GM19467 (cell line): ENCODE measurements at regions not wholly inside any gene's neighbourhood (a gene's known extent, or its start where the extent isn't known, plus 50 kb on each side); places are given as distances from the start of the nearest gene placed in this dataset.

Source experiments
- ATAC-seq: cut with Tn5 transposase; IDR thresholded peaks from one replicate; pipeline ENCODE4 v1.9.1; 2021; ENCODE audit warnings: mild to moderate bottlenecking, moderate library complexity; ENCODE audit not compliant: unreplicated experiment

DNA sequence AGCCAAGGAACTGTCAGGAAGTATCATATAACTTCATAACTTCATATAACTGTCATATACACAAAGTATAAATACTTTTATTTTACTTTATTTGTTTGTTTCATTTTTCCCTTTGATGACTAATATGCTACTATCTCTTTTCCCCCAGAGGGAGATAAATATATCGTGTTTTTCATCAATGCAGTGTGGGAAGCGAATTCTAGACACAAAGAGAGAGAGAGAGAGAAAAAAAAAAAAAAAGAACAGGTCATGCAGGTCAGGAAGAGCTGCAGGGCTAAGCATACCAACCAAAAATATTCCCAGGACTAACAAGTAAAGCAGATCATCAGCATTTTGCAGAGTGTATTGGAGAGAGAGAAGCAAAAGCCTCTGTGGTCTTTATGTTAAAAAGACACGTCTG is 1849.2 kb downstream of the STIM2 start:
- ATAC-seq = no peak

DNA sequence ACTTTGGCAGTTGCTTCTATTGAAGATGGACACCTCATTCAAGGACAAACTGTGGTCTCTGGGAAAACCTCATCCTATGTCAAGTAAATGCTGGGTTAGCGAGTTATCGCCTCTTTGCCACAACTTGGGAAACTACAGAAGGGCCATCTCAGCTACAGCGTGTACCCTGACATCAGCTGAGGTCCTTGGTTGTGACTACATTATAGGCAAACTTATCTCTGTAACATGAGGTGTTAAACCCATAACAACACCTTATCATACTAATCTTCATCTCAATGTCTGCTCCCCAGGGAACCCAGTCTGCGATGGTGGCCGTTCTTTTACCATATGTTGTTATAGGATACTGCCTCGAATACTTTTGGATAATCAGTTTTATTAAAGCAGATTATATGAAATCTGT is 1862.7 kb downstream of the STIM2 start:
- no peak for ATAC-seq

DNA sequence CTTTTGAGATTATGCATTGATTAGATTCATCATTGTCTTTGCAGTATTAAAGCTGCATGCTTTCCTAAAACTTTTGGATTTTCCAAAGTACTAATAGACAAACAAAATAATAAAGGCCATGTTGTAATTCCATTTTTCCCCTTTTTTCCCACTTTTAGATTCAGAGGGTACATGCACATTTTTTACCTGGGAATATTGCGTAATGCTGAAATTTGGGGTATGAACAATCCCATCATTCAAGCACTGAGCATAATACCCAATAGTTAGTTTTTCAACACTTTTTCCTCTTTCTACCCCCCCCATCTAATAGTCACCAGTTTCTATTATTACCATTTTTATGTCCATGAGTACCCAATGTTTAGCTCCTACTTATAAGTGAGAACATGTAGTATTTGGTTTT is 1863.6 kb downstream of the STIM2 start:
- ATAC-seq = no peak

DNA sequence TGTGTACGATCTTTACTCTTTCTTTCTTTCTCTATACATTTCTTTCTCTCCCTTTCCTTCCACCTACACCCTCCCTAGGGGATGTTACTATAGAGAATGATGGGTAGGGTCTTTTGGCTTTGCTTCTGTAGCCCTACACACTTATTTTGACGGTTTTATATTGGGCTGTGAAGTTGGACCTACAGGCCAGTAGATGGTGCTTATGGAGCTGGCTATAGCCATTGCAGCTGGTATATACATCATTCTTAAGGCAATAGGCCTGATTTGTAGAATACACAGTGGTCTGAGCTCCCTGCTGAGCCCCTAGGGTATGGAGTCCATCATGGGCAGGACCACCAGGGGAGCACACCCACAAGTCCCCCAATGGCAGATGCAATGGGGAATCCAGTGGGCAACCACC is 1869.7 kb downstream of the STIM2 start:
- ATAC-seq = no peak

DNA sequence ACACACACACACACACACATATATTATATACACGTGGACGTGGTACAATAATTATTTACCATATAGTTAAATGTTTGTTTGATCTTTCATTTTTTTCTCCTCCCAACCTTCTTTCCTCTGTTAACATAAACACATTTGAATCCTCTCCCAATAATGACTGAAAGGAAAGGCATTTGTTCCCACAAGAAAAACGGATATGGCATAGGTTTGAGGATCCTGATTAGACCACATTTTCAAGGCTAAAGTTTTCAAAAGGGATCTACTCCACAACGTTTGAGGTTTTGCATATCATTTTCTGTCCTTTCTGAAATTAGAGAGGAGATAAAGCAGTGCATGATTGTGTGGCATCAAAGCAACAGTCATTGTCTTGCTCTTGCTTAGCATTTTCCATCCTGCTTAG is 1883.4 kb downstream of the STIM2 start:
- ATAC-seq = no peak

DNA sequence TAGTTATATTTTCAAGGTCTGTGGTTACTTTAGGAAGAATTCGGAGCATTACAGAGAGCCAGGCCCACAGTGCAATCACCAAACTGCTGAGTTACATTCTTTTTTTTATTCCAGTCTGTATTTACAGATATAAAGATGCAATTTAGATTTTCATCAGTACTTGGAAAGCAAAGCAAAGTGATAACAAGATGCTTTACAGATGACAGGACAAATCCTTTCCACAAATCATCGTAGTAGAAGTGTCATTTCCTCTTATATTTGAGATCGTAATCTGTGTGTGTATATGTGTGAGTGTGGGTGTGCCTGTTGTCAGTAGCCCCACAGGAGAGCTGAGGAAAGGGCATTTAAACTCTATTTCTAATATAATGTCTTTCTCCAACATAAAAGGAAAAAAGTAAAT is 1893.7 kb downstream of the STIM2 start:
- ATAC-seq = no peak

DNA sequence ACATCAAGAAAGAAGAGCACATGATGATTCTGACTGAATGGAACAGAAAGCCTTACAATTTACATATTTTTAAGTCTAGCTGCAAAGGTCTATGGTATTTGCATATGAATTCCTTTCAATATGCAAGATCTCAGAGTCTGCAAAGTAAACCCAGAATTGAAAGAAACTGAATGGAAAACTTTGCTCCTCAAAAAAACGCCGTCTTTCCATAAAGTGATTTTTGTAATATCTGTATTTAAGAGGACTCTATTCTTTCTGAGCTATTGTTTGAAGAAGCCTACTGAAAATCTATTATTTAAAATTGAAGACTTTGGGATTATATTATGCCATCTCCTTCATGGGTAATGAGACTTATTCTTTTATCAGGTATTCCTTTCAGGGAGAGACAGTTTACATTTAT is 1894.4 kb downstream of the STIM2 start:
- ATAC-seq = no peak

DNA sequence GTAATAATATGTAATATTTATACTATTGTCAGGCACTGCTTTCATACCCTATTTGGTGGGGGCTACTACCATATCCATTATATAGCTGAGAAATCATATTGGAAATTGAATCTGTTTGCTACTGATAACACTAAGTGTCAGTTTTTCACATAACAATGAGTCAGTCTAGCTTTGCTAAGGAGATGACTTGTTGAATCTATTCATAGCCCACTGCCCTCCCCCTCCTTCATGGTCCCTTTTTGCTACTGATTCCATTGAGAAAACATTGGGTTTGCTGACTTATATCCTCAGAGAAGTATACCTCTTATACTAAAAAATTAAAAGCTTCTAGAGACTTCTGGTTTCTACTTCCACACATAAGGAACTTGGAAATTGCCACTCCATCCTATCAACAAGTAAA is 1898.4 kb downstream of the STIM2 start:
- ATAC-seq = no peak

DNA sequence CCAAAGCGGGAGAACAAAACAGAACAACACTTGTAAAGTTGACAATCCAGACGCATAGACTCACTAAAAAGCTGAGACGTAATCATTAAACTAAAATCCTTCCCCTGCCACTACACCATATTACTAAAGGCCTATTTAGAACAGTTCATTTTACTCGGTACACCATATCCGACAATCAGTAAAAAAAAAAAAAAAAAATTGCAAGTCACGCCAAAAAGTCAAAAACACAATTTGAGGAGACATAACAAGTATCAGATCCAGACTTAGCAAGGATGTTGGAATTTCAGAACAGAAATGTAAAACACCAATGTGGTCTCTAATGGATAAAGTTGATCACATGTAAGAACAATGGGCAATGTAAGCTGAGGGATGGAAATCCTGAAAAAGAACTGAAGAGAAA is 1899.4 kb downstream of the STIM2 start:
- ATAC-seq = no peak

DNA sequence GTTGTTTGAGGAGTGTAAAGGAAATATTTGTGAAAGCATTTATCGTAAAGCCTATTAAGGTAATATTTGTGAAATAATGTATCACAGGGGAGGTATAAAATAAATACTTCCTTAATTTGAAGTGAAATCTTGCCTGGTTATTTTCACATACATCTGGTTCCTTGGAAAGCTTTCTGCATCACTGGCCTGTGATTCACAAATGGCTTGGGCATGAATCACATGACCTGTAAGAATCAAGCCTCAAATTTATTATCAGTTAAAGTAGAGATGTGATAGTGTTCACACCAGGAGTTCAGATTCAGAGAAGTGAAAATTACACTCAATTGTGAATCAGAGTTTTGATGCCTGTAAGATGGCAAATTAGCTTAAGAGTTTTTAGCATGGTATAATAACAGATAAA is 1911.4 kb downstream of the STIM2 start:
- no peak for ATAC-seq

DNA sequence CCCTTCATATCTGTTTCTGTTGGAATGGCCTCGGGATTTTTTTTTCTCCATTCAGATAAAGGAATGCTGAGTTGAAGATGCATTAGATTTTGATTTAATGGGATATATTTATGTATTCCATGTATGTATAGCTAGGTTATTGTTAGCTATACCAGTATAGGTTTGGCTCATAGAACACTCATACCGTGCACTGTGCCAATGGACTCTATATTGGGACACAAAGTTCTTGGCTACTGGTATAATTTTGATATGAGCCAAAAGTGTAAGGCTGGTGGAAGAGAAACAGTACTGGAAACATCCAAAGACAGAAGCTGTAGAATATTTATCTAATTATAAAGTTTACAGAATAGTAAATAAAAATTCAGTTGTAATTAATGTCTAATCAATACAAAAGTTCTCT is 1912.1 kb downstream of the STIM2 start:
- ATAC-seq = no peak

DNA sequence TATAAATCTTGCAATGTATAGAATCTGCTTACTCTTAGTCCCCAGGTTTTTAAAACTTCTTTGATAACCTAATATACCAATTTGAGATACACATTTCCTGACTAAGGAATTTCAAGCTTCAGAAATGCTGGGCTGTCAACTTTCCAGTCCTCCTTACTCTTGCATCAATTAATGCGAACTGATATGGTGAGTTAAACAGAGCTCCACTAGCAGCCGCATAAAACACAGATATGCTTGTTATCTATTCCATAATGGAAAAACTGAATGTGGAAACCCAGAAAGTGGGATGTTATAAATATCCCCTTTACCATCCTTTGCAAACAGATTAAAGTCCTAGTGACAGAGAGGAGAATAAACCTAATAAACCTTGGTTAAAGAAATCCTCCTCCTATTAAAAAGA is 1913.7 kb downstream of the STIM2 start:
- ATAC-seq = no peak

DNA sequence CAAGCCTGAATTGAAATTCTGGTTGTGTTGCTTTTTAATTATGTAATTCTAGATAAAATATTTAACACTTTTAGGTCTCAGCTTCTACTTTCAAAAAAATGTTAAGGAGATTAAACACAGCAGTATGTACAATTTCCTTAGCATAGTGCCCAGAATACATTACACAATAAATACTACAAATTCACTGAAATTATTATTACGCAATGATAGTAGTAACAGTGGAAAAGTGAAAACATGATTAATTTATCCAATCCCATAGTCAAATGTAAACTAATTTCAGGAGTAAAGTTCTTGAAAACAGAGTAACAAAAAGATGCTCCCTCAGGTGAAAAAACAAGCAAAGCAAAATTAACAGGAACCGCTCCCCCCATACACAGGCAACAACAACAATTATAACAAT is 1915.4 kb downstream of the STIM2 start:
- ATAC-seq = no peak

DNA sequence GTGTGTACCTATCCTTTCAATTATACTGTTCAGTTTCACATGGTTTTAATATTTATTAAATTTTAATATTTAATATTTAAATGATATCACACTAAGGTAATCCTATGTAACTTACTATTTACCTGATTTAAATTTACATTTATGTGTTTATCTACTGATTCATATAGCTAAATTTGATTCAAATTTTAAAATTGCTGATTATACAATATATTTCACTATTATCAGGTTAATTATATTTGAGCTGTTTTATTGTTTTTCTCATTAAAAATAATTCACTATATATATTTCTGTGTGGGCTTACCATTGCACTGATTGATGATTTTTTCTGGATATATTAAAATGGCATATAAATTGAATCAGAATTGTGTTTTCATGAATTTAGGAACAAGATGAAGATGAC is 1923.5 kb downstream of the STIM2 start:
- no peak for ATAC-seq

DNA sequence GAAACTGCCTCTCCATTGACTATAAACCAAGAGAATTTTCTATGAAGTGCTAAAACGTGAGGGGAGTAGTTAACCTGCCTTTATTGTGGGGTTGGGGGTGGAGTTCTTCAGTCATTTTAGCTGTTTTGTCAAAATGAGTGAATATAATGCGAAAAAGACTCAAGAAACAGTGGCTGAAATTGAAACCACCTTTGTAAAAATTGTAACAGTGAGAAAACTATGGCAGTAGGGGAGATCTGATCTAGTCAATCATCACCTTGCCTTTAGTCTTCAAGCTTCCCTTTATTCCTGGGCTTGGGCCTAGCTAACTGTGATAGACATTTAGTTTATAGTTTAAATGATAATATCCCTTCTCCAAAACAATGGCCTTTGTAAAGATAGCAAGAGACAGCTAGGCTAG is 1927.3 kb downstream of the STIM2 start:
- no peak for ATAC-seq

DNA sequence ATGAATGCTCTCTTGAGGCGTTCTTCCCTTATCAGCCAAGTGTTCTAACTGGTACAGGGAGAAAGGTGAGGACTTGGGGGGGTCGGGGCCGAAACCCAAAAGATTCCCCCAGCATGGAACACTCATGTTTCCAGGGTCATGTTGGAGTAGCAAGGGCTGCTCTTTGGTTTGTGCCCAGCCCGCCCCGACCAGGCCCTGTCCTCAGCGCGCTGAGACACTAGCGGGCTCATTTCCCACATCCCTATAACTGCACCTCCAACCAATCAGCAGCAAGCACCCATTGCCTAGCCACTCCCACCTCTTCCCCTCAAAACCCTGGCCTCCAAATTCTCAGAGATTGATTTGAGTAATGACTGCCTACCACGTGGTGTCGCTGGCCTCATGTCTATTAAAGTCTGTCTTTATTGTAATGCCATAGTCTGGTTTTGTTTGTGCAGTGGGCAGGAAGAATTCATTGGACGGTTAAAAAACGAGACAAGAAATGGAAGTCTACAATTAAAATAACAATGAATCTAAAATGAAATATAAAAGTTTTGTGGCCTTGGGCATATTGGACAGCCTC is 1928.4 kb downstream of the STIM2 start:
- no peak for ATAC-seq

DNA sequence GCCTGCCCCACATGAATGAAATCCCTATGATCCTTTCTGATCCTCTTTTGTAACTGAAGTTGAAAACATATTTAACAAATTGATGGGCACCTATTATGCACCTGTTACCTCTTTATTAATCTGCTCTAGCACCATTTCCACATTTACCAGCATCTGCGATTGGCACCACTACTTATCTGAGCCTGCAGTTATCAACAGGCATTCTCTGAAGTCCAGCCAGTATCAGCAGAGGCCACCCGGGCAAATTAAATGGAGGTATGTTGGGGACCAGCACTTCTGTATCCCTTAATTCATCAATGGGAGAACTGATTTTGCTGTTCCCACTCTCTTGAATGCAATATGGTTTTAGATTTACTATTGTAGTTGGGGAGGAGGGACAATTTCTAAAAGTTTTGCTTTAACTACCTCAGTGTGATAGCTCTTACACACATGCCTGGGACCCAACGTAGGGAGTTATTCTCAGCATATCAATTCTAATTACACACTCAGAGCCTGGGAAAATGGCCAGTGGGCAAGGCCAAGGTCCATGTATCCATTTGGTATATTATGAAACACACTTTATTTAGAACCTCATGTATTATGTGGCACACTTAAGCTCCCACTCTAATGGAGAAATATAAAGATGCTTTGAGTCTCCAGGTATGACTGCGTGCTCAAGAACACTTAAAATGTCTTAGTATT is 1927.1 kb upstream of the PCDH7 start:
- no peak for ATAC-seq

DNA sequence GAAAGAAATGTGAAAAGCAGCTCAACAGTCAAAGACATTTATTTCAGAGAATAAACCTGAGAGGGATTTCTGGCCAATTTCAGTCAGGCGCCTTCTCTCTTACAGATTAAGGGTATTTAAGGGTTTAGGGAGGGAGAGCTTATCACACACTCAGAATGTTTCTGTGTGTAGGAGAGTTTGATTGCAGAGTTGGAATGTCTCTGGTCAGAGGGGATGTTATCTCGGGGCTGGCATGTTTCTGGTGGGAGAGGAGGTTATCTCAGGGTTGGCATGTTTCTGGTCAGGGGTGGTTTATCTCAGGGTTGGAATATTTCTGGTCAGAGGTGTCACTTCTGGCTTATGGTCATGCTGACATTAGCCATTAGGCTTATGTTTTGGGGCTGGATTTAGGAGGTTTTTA is 1920.5 kb upstream of the PCDH7 start:
- no peak for ATAC-seq

DNA sequence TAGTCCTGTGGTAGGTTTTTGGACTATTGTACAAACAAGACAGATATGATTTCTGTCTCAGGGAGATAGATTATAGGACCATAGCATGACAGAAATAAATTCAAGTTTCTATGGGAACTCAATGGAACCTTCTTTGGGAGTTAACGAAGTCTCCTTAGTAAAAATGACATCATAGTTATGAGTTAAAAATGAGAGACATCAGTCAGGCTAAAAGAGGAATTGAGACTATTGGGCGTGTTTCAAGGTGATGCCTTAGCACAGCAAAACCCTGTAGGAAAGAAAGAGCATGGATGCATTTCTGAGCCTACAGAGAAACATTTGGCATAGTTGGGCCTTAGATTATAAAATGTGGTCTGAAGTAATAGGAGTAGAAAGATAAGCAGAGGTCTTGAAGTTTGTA is 1909.1 kb upstream of the PCDH7 start:
- no peak for ATAC-seq

DNA sequence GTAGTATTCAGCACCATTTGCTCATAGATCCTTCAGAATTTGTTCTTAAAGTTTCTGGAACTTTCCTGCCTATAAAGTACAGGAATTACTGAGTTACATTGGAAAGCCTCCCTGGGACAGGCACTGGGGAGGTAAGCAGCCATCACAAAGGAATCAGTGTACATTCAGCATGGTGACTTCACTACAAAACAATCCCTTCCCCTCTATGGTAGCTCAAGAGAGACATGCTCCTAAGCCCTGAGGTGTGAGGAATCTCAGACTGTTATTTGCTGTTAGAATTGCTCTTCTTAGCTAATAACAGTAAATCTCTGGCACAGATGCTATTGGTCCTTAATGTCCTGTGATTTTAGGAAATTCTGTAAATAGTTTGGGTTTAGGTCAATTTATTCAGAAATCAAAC is 1898.0 kb upstream of the PCDH7 start:
- ATAC-seq = no peak

DNA sequence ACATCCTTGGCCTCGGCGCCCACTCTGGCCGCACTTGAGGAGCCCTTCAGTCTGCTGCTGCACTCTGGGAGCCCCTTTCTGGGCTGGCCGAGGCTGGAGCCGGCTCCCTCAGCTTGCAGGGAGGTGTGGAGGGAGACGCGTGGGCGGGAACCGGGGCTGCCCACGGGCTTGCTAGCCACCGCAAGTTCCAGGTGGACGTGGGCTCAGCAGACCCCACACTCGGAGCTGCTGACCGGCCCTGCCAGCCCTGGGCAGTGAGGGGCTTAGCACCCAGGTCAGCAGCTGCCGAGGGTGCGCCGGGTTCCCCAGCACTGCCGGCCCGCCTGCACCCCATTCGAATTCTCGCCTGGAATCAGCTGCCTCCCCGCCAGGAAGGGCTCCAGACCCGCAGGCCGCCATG is 1892.3 kb upstream of the PCDH7 start:
- ATAC-seq = no peak

DNA sequence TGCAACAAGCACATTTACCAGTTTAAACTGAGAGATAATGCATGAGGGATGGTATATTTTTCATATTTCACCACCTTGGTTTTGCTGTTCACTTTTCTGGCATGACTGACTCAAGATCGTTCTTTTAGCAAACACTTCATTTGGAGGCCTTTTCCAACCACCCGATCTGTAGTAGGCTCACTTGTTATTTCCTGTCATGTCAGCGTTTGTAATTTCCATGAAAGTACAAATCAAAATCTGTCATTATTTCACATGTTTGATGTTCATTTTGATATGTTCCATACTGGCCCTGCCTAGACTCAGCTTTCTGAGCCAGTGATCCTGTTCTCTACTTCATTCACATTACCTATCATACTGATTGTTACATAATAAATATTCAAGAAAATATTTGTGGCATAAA is 1888.3 kb upstream of the PCDH7 start:
- ATAC-seq = no peak

DNA sequence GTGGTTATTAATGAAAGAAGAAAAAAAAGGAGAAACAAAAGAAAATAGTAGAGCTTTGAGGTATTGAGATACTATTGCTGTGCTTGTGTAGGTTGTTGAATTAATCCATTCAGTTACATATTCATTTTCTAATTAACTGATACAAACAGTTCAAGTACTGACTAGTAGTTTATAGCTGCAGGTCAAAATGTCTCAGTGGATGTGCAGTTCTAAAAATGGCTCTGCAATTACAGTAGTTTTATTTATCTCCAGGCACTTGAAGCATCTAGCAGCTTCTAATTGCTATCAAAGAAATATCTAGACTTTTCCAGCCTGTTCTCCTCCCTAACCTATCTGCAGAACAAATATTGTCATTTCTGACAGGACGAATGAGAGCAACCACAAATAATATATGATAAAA is 1887.7 kb upstream of the PCDH7 start:
- ATAC-seq = no peak
